Breast epithelium (tissue), 4 donors: ENCODE measurements at regions not wholly inside any gene's neighbourhood (a gene's known extent, or its start where the extent isn't known, plus 50 kb on each side); places are given as distances from the start of the nearest gene placed in this dataset.

Source experiments
- DNase-seq, 2 donors: peaks; one replicate each; pipeline ENCODE4 v3.0.0-alpha.2; 2019; ENCODE audit warnings: low spot score in 2 of 2
- H3K27ac ChIP-seq, 2 donors: fragments of 200-600 bp; sonication (generic) in 1 of 2; one replicate each; pipeline ENCODE4 v1.5.1; 2016 to 2019; ENCODE audit warnings: mild to moderate bottlenecking in 1 of 2
- H3K27me3 ChIP-seq, 2 donors: fragments of 200-600 bp; sonication (generic) in 1 of 2; one replicate each; pipeline versions ENCODE4 v1.5.1 to v1.6.0; 2017 to 2019; ENCODE audit warnings: control low read depth in 1 of 2, mild to moderate bottlenecking in 1 of 2
- H3K36me3 ChIP-seq: fragments of 200-600 bp; one replicate; pipeline ENCODE4 v1.5.1; 2019
- H3K4me1 ChIP-seq, 2 donors: fragments of 200-600 bp; sonication (generic); one replicate each; pipeline ENCODE4 v1.5.1; 2016 to 2019; ENCODE audit warnings: control low read depth in 1 of 2
- H3K4me3 ChIP-seq, 3 donors: fragments of 200-600 bp; sonication (generic); 1 replicate in 2 of 3; 2 replicates in 1 of 3; pipeline ENCODE4 v1.5.1; 2016 to 2019; ENCODE audit warnings: mild to moderate bottlenecking in 3 of 3, moderate library complexity in 2 of 3
- H3K9me3 ChIP-seq, 2 donors: fragments of 200-600 bp; sonication (generic) in 1 of 2; one replicate each; pipeline ENCODE4 v1.5.1; 2016 to 2019; ENCODE audit warnings: control low read depth in 1 of 2
- POLR2A ChIP-seq: fragments of 450-650 bp; IDR thresholded peaks from one replicate; pipeline ENCODE4 v1.6.1; 2016; ENCODE audit warnings: antibody characterized with exemption, mild to moderate bottlenecking, moderate library complexity
- POLR2AphosphoS5 ChIP-seq, 3 donors: sonication (generic); formaldehyde crosslinking; IDR thresholded peaks; one replicate each; pipeline ENCODE4 v1.6.1; 2017; ENCODE audit warnings: antibody characterized with exemption in 3 of 3
- intact Hi-C: fragments of 100-400 bp; cut with DNase I; formaldehyde crosslinking; loops from one replicate; pipeline ENCODE4 v1.15.1; 2023; ENCODE audit warnings: low total_unique reads
- TF ChIP-seq, protein P1 (sequence below), 3 donors: fragments of 450-650 bp; IDR thresholded peaks; one replicate each; pipeline ENCODE4 v1.5.1; 2016 to 2017; ENCODE audit warnings: antibody characterized with exemption in 3 of 3, mild to moderate bottlenecking in 3 of 3, moderate library complexity in 3 of 3

DNA sequence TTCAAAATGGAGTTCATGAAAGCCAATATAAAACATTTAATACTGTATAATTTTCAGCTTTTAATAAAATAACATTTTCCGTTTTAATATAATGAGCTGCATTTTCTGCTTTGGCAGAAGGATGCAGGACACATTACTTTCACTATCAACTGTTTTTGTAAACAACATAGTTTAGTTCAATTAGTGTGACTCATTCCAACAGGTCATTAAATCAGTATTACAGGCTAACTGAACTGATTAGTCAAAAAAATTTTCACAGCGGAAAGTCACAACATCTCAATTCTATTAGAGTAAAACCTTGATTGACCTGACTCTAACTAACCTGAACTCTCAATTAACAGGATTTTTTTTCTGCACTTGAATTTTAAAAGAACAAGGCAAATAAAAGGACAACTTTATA lies 151.2 kb upstream of the AMOT start:
- H3K27ac ChIP-seq, result no peak overlapping the region
- intact Hi-C loops, result no loop called here
- TF ChIP-seq POLR2AphosphoS5 (IDR thresholded peaks at IDR 0.05), result no peak
- no peak for TF ChIP-seq POLR2A
- TF ChIP-seq, protein P1, sequence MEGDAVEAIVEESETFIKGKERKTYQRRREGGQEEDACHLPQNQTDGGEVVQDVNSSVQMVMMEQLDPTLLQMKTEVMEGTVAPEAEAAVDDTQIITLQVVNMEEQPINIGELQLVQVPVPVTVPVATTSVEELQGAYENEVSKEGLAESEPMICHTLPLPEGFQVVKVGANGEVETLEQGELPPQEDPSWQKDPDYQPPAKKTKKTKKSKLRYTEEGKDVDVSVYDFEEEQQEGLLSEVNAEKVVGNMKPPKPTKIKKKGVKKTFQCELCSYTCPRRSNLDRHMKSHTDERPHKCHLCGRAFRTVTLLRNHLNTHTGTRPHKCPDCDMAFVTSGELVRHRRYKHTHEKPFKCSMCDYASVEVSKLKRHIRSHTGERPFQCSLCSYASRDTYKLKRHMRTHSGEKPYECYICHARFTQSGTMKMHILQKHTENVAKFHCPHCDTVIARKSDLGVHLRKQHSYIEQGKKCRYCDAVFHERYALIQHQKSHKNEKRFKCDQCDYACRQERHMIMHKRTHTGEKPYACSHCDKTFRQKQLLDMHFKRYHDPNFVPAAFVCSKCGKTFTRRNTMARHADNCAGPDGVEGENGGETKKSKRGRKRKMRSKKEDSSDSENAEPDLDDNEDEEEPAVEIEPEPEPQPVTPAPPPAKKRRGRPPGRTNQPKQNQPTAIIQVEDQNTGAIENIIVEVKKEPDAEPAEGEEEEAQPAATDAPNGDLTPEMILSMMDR (IDR thresholded peaks at IDR 0.05), result no peak

DNA sequence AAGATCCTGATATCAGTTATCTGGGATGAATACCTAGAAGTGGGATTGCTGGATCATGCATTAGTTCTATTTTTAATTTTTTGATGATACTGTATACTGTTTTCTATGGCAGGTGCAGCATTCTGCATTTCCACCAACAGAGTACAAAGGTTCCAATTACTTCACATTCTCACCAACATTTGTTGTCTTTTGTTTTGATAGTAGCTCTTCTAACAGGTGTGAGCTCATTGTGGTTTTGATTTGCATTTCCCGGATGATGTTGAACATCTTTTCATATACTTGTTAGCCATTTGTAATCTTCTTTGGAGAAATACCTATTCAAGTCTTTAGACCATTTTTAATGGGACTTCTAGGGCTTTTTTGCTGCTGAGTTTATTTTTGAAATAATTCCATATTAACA lies 139.2 kb upstream of the AMOT start:
- Histone ChIP-seq H3K4me3 (no peak overlapping the region), H3K9me3 (no peaks in the 10 kb centered on the region), H3K27me3 (peaks cover 0 to 19% of the 10 kb centered on the region in 2 donors), H3K27ac (no peak overlapping the region), H3K36me3 (no peaks in the 10 kb centered on the region), H3K4me1 (no peaks in the 10 kb centered on the region)
- TF ChIP-seq POLR2A (no peak), POLR2AphosphoS5 (IDR thresholded peaks at IDR 0.05) (no peak)
- TF ChIP-seq, protein P1 (IDR thresholded peaks at IDR 0.05), result no peak
- no peak for DNase-seq
- intact Hi-C loops, result no loop called here

More for the DNA sequence above, 151.2 kb upstream of the AMOT start:
- no peak for DNase-seq
- H3K4me3 ChIP-seq, result no peak overlapping the region
- no peaks in the 10 kb centered on the region for H3K36me3 ChIP-seq
- H3K4me1 ChIP-seq, result no peaks in the 10 kb centered on the region
- peaks cover 0 to 33% of the 10 kb centered on the region in 2 donors for H3K27me3 ChIP-seq
- H3K9me3 ChIP-seq, result no peaks in the 10 kb centered on the region

DNA sequence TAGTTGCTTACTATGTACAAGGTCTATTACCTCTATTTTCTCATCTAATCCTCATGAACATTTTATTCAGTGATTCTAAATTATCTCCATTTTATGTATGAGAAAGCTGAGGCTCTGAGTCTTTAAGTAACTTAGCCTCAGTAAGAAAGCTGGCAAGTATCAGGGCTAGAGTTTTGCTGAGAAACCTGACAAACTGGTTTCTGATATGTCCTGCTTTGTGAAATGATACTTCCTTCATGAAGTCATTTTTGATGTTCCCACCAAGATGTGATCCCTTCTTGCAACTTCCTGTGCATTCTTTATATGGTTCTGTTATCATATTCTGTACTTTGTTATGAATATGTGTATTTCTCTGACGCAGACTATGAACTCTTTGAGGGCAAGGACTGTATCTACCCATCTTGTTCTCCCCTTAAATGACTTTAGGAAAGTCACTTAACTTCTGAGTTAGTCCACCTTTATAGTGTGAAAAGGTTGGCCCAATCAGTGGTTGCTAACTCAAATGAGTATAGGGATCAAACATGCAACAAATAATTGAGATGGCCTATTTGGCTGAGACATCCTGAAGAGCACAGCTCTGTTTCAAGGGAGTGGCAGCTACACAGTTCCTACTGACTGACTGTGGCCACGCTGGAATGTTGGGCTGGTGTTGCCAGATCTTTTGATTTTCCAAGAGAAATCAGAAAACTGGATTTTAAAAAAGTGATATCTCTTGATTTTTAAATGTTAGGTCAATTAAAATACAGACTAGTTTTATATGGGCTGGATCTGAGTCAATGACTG lies 127.9 kb upstream of the AMOT start:
- TF ChIP-seq, protein P1 (IDR thresholded peaks at IDR 0.05), result no peak
- no peak for TF ChIP-seq POLR2A
- TF ChIP-seq POLR2AphosphoS5 (IDR thresholded peaks at IDR 0.05), result no peak

DNA sequence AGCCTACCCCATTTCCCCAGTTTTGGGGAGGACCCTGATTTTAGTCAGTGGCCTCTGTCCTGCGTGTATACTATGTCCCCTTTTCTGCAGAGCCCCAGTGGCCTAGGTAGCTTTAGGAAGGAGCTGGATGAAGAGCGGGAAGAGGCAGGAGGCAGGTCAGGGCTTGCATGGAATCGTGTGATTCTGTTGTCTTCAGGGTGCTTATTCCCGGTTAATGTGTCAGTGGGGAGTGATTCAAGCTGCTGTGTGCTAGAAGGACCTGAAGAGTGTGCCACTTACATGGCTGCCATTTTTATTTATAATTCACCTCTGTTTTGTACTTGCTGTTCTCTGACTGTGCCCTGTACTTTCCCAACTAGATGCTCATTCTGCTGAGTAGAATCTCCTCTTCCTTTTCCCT lies 127.3 kb upstream of the AMOT start:
- Histone ChIP-seq H3K36me3 (no peaks in the 10 kb centered on the region), H3K9me3 (no peaks in the 10 kb centered on the region), H3K4me1 (no peaks in the 10 kb centered on the region), H3K4me3 (no peak overlapping the region), H3K27me3 (peaks cover 0 to 33% of the 10 kb centered on the region in 2 donors), H3K27ac (peak overlapping the region; percentile 45 to 66)
- no peak for DNase-seq
- intact Hi-C loops, result no loop called here
- TF ChIP-seq POLR2A, result no peak
- TF ChIP-seq, protein P1 (IDR thresholded peaks at IDR 0.05), result no peak
- TF ChIP-seq POLR2AphosphoS5 (IDR thresholded peaks at IDR 0.05), result no peak

More for the DNA sequence above, 127.9 kb upstream of the AMOT start:
- no peaks in the 10 kb centered on the region for H3K4me1 ChIP-seq
- H3K27me3 ChIP-seq, result peaks cover 0 to 36% of the 10 kb centered on the region in 2 donors
- peak overlapping the region; percentile 25 to 66 for H3K27ac ChIP-seq
- no peaks in the 10 kb centered on the region for H3K36me3 ChIP-seq
- H3K4me3 ChIP-seq, result no peak overlapping the region
- no peaks in the 10 kb centered on the region for H3K9me3 ChIP-seq
- intact Hi-C loops, result no loop called here
- DNase-seq, result no peak

DNA sequence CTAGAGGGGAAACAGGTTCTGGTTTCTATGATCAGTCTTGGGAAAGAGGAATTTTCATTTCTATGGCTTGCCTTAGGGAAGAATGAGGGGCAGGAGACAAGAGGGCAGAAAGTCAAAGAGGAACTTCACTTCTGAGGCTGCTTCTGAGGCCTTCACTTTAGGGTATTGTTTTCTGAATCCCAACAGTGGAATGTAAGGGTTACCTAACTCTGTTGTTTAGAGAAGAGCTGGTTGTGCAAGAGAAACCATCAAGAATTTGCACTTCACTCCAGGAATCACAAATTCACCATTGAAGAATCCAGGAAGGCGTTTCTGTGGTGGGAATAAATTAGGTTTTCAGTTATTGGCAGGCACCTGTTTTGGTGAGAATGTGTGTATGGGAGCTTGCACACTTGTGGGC lies 126.7 kb upstream of the AMOT start:
- intact Hi-C loops, result no loop called here
- no peak for DNase-seq
- Histone ChIP-seq H3K4me3 (no peak overlapping the region), H3K27ac (peak overlapping the region; percentile 45 to 66), H3K4me1 (no peaks in the 10 kb centered on the region), H3K27me3 (peaks cover 0 to 34% of the 10 kb centered on the region in 2 donors), H3K9me3 (no peaks in the 10 kb centered on the region), H3K36me3 (no peaks in the 10 kb centered on the region)
- TF ChIP-seq POLR2A (no peak), POLR2AphosphoS5 (IDR thresholded peaks at IDR 0.05) (no peak)
- TF ChIP-seq, protein P1 (IDR thresholded peaks at IDR 0.05), result no peak
